ENCODE measurements at regions not wholly inside any gene's neighbourhood (a gene's known extent, or its start where the extent isn't known, plus 50 kb on each side); places are given as distances from the start of the nearest gene placed in this dataset.

GRCh38 chr2:41879235-41879916, 168.4 kb upstream of the PKDCC start:
- Histone ChIP-seq H3K27me3 (no peaks in the 10 kb centered on the region), H3K4me1 (ENCODE audit: insufficient read depth) (peaks cover 13% of the 10 kb centered on the region), H3K9me3 (no peaks in the 10 kb centered on the region), H3K27ac (peak overlapping the region in 1 of 2 donors; percentile 62), H3K36me3 (no peaks in the 10 kb centered on the region), H3K4me3 (no peak overlapping the region)
- DNase-seq: peak in 2 of 5 donors; percentile 41 to 43
- intact Hi-C loops (cut with DNase I): loop anchor here in 2 of 4 donors (5.0 to 10.0 kb wide), 2 partner anchors 48 to 175 kb away; no protein-coding TSS in a partner anchor
- WGBS, 3 donors: 51 to 62% (median 51%) methylated on average over 9 to 10 of the region's 10 CpGs
- no peak for TF ChIP-seq EP300 (IDR thresholded peaks at IDR 0.05)
- no peak for TF ChIP-seq CTCF (IDR thresholded peaks at IDR 0.05)
- no peak for TF ChIP-seq POLR2A (IDR thresholded peaks at IDR 0.05)

- Histone ChIP-seq H3K4me3 (no peak overlapping the region), H3K4me1 (ENCODE audit: insufficient read depth) (peaks cover 17% of the 10 kb centered on the region), H3K27me3 (no peaks in the 10 kb centered on the region), H3K27ac (peak overlapping the region in 1 of 2 donors; percentile 62), H3K36me3 (no peaks in the 10 kb centered on the region), H3K9me3 (no peaks in the 10 kb centered on the region)
- no peak for TF ChIP-seq EP300 (IDR thresholded peaks at IDR 0.05)
- no peak for TF ChIP-seq POLR2A (IDR thresholded peaks at IDR 0.05)
- no peak for TF ChIP-seq CTCF (IDR thresholded peaks at IDR 0.05)
- 42 to 55% (median 53%) methylated on average over 3 of the region's 3 CpGs for WGBS, 3 donors
- intact Hi-C loops (cut with DNase I): loop anchor here in 1 of 4 donors (5.0 kb wide), 1 partner anchor 47 kb away; no protein-coding TSS in a partner anchor
- DNase-seq: no peak
Observed at GRCh38 chr2:41880561-41881243, 167.1 kb upstream of the PKDCC start.

GRCh38 chr2:41881249-41881648, 166.6 kb upstream of the PKDCC start:
- Histone ChIP-seq H3K9me3 (no peaks in the 10 kb centered on the region), H3K27me3 (no peaks in the 10 kb centered on the region), H3K36me3 (no peaks in the 10 kb centered on the region), H3K4me1 (ENCODE audit: insufficient read depth) (peaks cover 17% of the 10 kb centered on the region), H3K27ac (no peak overlapping the region), H3K4me3 (no peak overlapping the region)
- no peak for TF ChIP-seq EP300 (IDR thresholded peaks at IDR 0.05)
- TF ChIP-seq POLR2A (IDR thresholded peaks at IDR 0.05): no peak
- TF ChIP-seq CTCF (IDR thresholded peaks at IDR 0.05): no peak
- no peak for DNase-seq
- intact Hi-C loops (cut with DNase I): loop anchor here in 1 of 4 donors (5.0 kb wide), 1 partner anchor 46 kb away; no protein-coding TSS in a partner anchor
- WGBS, 3 donors: 41 to 46% (median 44%) methylated on average over 3 of the region's 3 CpGs

GRCh38 chr2:41884718-41885117, 163.1 kb upstream of the PKDCC start:
- Histone ChIP-seq H3K4me3 (no peak overlapping the region), H3K27me3 (no peaks in the 10 kb centered on the region), H3K27ac (no peak overlapping the region), H3K4me1 (ENCODE audit: insufficient read depth) (peaks cover 11% of the 10 kb centered on the region), H3K36me3 (no peaks in the 10 kb centered on the region), H3K9me3 (no peaks in the 10 kb centered on the region)
- 89 to 91% (median 90%) methylated on average over 5 of the region's 5 CpGs for WGBS, 3 donors
- no peak for DNase-seq
- TF ChIP-seq CTCF (IDR thresholded peaks at IDR 0.05) (no peak), POLR2A (IDR thresholded peaks at IDR 0.05) (no peak), EP300 (IDR thresholded peaks at IDR 0.05) (no peak)
- intact Hi-C loops (cut with DNase I): loop anchor here in 1 of 4 donors (5.0 kb wide), 1 partner anchor 43 kb away; no protein-coding TSS in a partner anchor
